Activated naive CD8-positive, alpha-beta T cell treated with anti-CD3 and anti-CD28 coated beads, Interleukin-2, amount 50 U/mL, for 24 hours (primary cell): ENCODE measurements at regions not wholly inside any gene's neighbourhood (a gene's known extent, or its start where the extent isn't known, plus 50 kb on each side); places are given as distances from the start of the nearest gene placed in this dataset.

Experiments
- ATAC-seq: fragments of 150-1000 bp; cut with Tn5 transposase; one replicate; pipeline ENCODE4 v1.10.0; 2021
- DNase-seq: peaks from one replicate; pipeline ENCODE4 v3.0.0; 2021
- H3K27ac Mint-ChIP-seq: one replicate; pipeline ENCODE4 v1.8.0; 2021; ENCODE audit warnings: mild to moderate bottlenecking, mixed read lengths
- H3K27me3 Mint-ChIP-seq: one replicate; pipeline ENCODE4 v1.8.0; 2021; ENCODE audit warnings: mixed read lengths
- H3K36me3 Mint-ChIP-seq: one replicate; pipeline ENCODE4 v1.8.0; 2021; ENCODE audit warnings: low read depth, mixed read lengths
- H3K4me1 Mint-ChIP-seq: one replicate; pipeline ENCODE4 v1.8.0; 2021; ENCODE audit warnings: mixed read lengths
- H3K4me3 Mint-ChIP-seq: one replicate; pipeline ENCODE4 v1.8.0; 2021; ENCODE audit warnings: mild to moderate bottlenecking, moderate library complexity, mixed read lengths
- H3K9me3 Mint-ChIP-seq: one replicate; pipeline ENCODE4 v1.8.0; 2021; ENCODE audit warnings: mixed read lengths

GRCh38 chr3:143200001-143200924, 80.7 kb downstream of the CHST2 start:
- H3K4me1 Mint-ChIP-seq, result no peaks in the 10 kb centered on the region
- H3K36me3 Mint-ChIP-seq, result no peaks in the 10 kb centered on the region
- no peak overlapping the region for H3K27ac Mint-ChIP-seq
- H3K9me3 Mint-ChIP-seq, result peaks cover 4% of the 10 kb centered on the region
- DNase-seq, result no peak
- no peak for ATAC-seq
- H3K4me3 Mint-ChIP-seq, result no peak overlapping the region
- no peaks in the 10 kb centered on the region for H3K27me3 Mint-ChIP-seq

- Mint-ChIP-seq H3K27ac (no peak overlapping the region), H3K36me3 (no peaks in the 10 kb centered on the region), H3K9me3 (peaks cover 4% of the 10 kb centered on the region), H3K4me3 (no peak overlapping the region), H3K27me3 (no peaks in the 10 kb centered on the region), H3K4me1 (no peaks in the 10 kb centered on the region)
- DNase-seq, result no peak
- no peak for ATAC-seq
Observed at GRCh38 chr3:143201045-143201444, 81.5 kb downstream of the CHST2 start.

- DNase-seq, result no peak
Observed at GRCh38 chr3:143201870-143202752, 82.5 kb downstream of the CHST2 start.

GRCh38 chr3:143203142-143203541, 83.6 kb downstream of the CHST2 start:
- H3K4me3 Mint-ChIP-seq, result no peak overlapping the region
- no peaks in the 10 kb centered on the region for H3K27me3 Mint-ChIP-seq
- peaks cover 16% of the 10 kb centered on the region for H3K4me1 Mint-ChIP-seq
- DNase-seq, result no peak
- H3K27ac Mint-ChIP-seq, result no peak overlapping the region
- no peaks in the 10 kb centered on the region for H3K36me3 Mint-ChIP-seq
- ATAC-seq, result no peak
- no peaks in the 10 kb centered on the region for H3K9me3 Mint-ChIP-seq

More at GRCh38 chr3:143201870-143202752, 82.5 kb downstream of the CHST2 start:
- peaks cover 7% of the 10 kb centered on the region for H3K4me1 Mint-ChIP-seq
- H3K27me3 Mint-ChIP-seq, result no peaks in the 10 kb centered on the region
- no peaks in the 10 kb centered on the region for H3K36me3 Mint-ChIP-seq
- no peak for ATAC-seq
- H3K4me3 Mint-ChIP-seq, result no peak overlapping the region
- H3K27ac Mint-ChIP-seq, result no peak overlapping the region
- H3K9me3 Mint-ChIP-seq, result peaks cover 4% of the 10 kb centered on the region

- peaks cover 16% of the 10 kb centered on the region for H3K4me1 Mint-ChIP-seq
- no peaks in the 10 kb centered on the region for H3K9me3 Mint-ChIP-seq
- no peak for DNase-seq
- H3K36me3 Mint-ChIP-seq, result no peaks in the 10 kb centered on the region
- no peaks in the 10 kb centered on the region for H3K27me3 Mint-ChIP-seq
- ATAC-seq, result no peak
- no peak overlapping the region for H3K4me3 Mint-ChIP-seq
- H3K27ac Mint-ChIP-seq, result no peak overlapping the region
Observed at GRCh38 chr3:143203848-143204247, 84.3 kb downstream of the CHST2 start.

- no peaks in the 10 kb centered on the region for H3K27me3 Mint-ChIP-seq
- ATAC-seq, result no peak
- DNase-seq, result no peak
Observed at GRCh38 chr3:143206955-143207337, 87.4 kb downstream of the CHST2 start.

GRCh38 chr3:143207338-143207961, 87.9 kb downstream of the CHST2 start:
- H3K27me3 Mint-ChIP-seq, result no peaks in the 10 kb centered on the region
- no peak overlapping the region for H3K4me3 Mint-ChIP-seq
- DNase-seq (peak; percentile 45), ATAC-seq (peak; percentile 84)
- peak overlapping the region; percentile 75 for H3K27ac Mint-ChIP-seq
- H3K36me3 Mint-ChIP-seq, result no peaks in the 10 kb centered on the region
- no peaks in the 10 kb centered on the region for H3K9me3 Mint-ChIP-seq
- peaks cover 22% of the 10 kb centered on the region for H3K4me1 Mint-ChIP-seq

More at GRCh38 chr3:143206955-143207337, 87.4 kb downstream of the CHST2 start:
- Mint-ChIP-seq H3K9me3 (no peaks in the 10 kb centered on the region), H3K4me1 (peaks cover 22% of the 10 kb centered on the region), H3K36me3 (no peaks in the 10 kb centered on the region), H3K27ac (no peak overlapping the region), H3K4me3 (no peak overlapping the region)

GRCh38 chr3:143208976-143209714, 89.6 kb downstream of the CHST2 start:
- no peak for ATAC-seq
- Mint-ChIP-seq H3K4me1 (peaks cover 22% of the 10 kb centered on the region), H3K27me3 (no peaks in the 10 kb centered on the region), H3K4me3 (no peak overlapping the region), H3K9me3 (no peaks in the 10 kb centered on the region), H3K36me3 (no peaks in the 10 kb centered on the region), H3K27ac (no peak overlapping the region)
- no peak for DNase-seq

GRCh38 chr3:143209715-143210059, 90.1 kb downstream of the CHST2 start:
- no peaks in the 10 kb centered on the region for H3K9me3 Mint-ChIP-seq
- no peaks in the 10 kb centered on the region for H3K27me3 Mint-ChIP-seq
- ATAC-seq (no peak), DNase-seq (no peak)
- no peak overlapping the region for H3K27ac Mint-ChIP-seq
- no peaks in the 10 kb centered on the region for H3K36me3 Mint-ChIP-seq
- peaks cover 22% of the 10 kb centered on the region for H3K4me1 Mint-ChIP-seq
- no peak overlapping the region for H3K4me3 Mint-ChIP-seq

GRCh38 chr3:143210141-143210540, 90.6 kb downstream of the CHST2 start:
- no peaks in the 10 kb centered on the region for H3K36me3 Mint-ChIP-seq
- H3K4me1 Mint-ChIP-seq, result peaks cover 24% of the 10 kb centered on the region
- H3K4me3 Mint-ChIP-seq, result no peak overlapping the region
- no peak overlapping the region for H3K27ac Mint-ChIP-seq
- ATAC-seq (no peak), DNase-seq (no peak)
- no peaks in the 10 kb centered on the region for H3K9me3 Mint-ChIP-seq
- no peaks in the 10 kb centered on the region for H3K27me3 Mint-ChIP-seq

- ATAC-seq, result no peak
- Mint-ChIP-seq H3K27ac (no peak overlapping the region), H3K4me3 (no peak overlapping the region), H3K27me3 (no peaks in the 10 kb centered on the region), H3K36me3 (no peaks in the 10 kb centered on the region), H3K4me1 (peaks cover 23% of the 10 kb centered on the region), H3K9me3 (no peaks in the 10 kb centered on the region)
- no peak for DNase-seq
Observed at GRCh38 chr3:143215059-143215458, 95.5 kb downstream of the CHST2 start.
